H1 (cell line): ENCODE measurements at regions not wholly inside any gene's neighbourhood (a gene's known extent, or its start where the extent isn't known, plus 50 kb on each side); places are given as distances from the start of the nearest gene placed in this dataset.

Experiments used
- CTCF ChIA-PET: fragments of 300-600 bp; sonication (Branson Sonifier 250); formaldehyde crosslinking; loops from one replicate; lab custom pipeline; 2021; ENCODE audit not compliant: partially characterized antibody; lab: Charles Lee
- POLR2A ChIA-PET: fragments of 300-600 bp; sonication (Branson Sonifier 250); formaldehyde crosslinking; loops from one replicate; lab custom pipeline; 2021; ENCODE audit warnings: inconsistent platforms; ENCODE audit not compliant: partially characterized antibody; lab: Charles Lee
- DNase-seq, 2 experiments: peaks; one replicate each; pipeline versions ENCODE4 v3.0.0 to v3.0.0-alpha.2; 2010 to 2022; ENCODE audit warnings: low spot score in 2 of 2, low read depth in 1 of 2, mixed read lengths in 1 of 2
- FAIRE-seq: peaks from 2 replicates; lab custom pipeline; 2011; peaks lifted over from hg19 to GRCh38; lab: Jason Lieb, UNC
- H2AFZ ChIP-seq: 2 replicates; pipeline ENCODE4 v1.8.1; 2012; ENCODE audit warnings: low read length, inconsistent platforms
- H2AK5ac ChIP-seq: 2 replicates; pipeline ENCODE4 v1.6.1; 2013; ENCODE audit warnings: low read depth, low read length
- H2BK120ac ChIP-seq: replicated peaks from 2 replicates; pipeline ENCODE3; 2013; ENCODE audit warnings: low read depth, low read length, inconsistent platforms
- H2BK12ac ChIP-seq: 2 replicates; pipeline ENCODE4 v1.6.1; 2013; ENCODE audit warnings: low read depth, low read length
- H2BK15ac ChIP-seq: 2 replicates; pipeline ENCODE4 v1.6.1; 2013; ENCODE audit warnings: low read length
- H2BK20ac ChIP-seq: 2 replicates; pipeline ENCODE4 v1.6.1; 2013; ENCODE audit warnings: low read length
- H2BK5ac ChIP-seq: 2 replicates; pipeline ENCODE4 v1.6.1; 2013; ENCODE audit warnings: low read depth, low read length
- H3K14ac ChIP-seq: 2 replicates; pipeline ENCODE4 v1.6.1; 2013; ENCODE audit warnings: inconsistent platforms; ENCODE audit not compliant: insufficient read length
- H3K18ac ChIP-seq: 2 replicates; pipeline ENCODE4 v1.6.1; 2013; ENCODE audit warnings: low read length; ENCODE audit errors: extremely low read depth
- H3K23ac ChIP-seq: 2 replicates; pipeline ENCODE4 v1.6.1; 2013; ENCODE audit warnings: inconsistent platforms; ENCODE audit not compliant: insufficient read length
- H3K23me2 ChIP-seq: 2 replicates; pipeline ENCODE4 v1.6.1; 2013; ENCODE audit warnings: low read depth, low read length
- H3K27ac ChIP-seq: 2 replicates; pipeline ENCODE4 v1.6.1; 2011; ENCODE audit warnings: low read depth, low read length, inconsistent platforms
- H3K27me3 ChIP-seq, 4 experiments: replicated peaks in 1 of 4; 1 replicate in 1 of 4; 2 replicates in 3 of 4; pipeline versions ENCODE4 v1.6.1 to v1.8.1; 2011 to 2013; ENCODE audit warnings: low read length in 3 of 4, mild to moderate bottlenecking in 3 of 4, inconsistent platforms in 2 of 4, mixed read lengths in 2 of 4, moderate library complexity in 1 of 4; ENCODE audit not compliant: control insufficient read depth in 3 of 4, insufficient read depth in 3 of 4; ENCODE audit errors: extremely low read depth in 1 of 4
- H3K36me3 ChIP-seq, 4 experiments: 2 replicates each; pipeline versions ENCODE4 v1.6.1 to v1.8.1; 2011 to 2013; ENCODE audit warnings: mild to moderate bottlenecking in 4 of 4, low read length in 3 of 4, moderate library complexity in 2 of 4, control low read depth in 1 of 4, inconsistent platforms in 1 of 4; ENCODE audit not compliant: insufficient read depth in 4 of 4, control insufficient read depth in 2 of 4
- H3K4ac ChIP-seq: replicated peaks from 2 replicates; pipeline ENCODE3; 2013; ENCODE audit warnings: low read length, low read depth, mixed read lengths, inconsistent platforms; ENCODE audit not compliant: insufficient read length
- H3K4me1 ChIP-seq, 4 experiments: replicated peaks in 1 of 4; 1 replicate in 1 of 4; 2 replicates in 3 of 4; pipeline versions ENCODE4 v1.6.1 to v1.8.1; 2011 to 2013; ENCODE audit warnings: low read length in 3 of 4, inconsistent platforms in 2 of 4, mixed read lengths in 1 of 4; ENCODE audit not compliant: insufficient read depth in 4 of 4, control insufficient read depth in 3 of 4
- H3K4me2 ChIP-seq, 2 experiments: 2 replicates each; pipeline versions ENCODE4 v1.6.1 to v1.8.1; 2011 to 2013; ENCODE audit warnings: low read depth in 2 of 2, low read length in 2 of 2, control low read depth in 1 of 2, inconsistent platforms in 1 of 2, mild to moderate bottlenecking in 1 of 2; ENCODE audit not compliant: insufficient read depth in 1 of 2
- H3K4me3 ChIP-seq, 4 experiments: fragments of 200-600, 300-600 bp in 1 of 4; sonication (generic), shearing (Covaris generic), sonication (Bioruptor Twin) in 1 of 4; 2 replicates each; pipeline versions ENCODE4 v1.5.1 to v1.8.1; 2011 to 2016; ENCODE audit warnings: low read length in 4 of 4, low read depth in 3 of 4, control low read depth in 2 of 4, inconsistent platforms in 2 of 4, mild to moderate bottlenecking in 2 of 4, mixed read lengths in 1 of 4, moderate library complexity in 1 of 4; ENCODE audit not compliant: insufficient read depth in 2 of 4; ENCODE audit errors: extremely low read depth in 1 of 4
- H3K56ac ChIP-seq: replicated peaks from 2 replicates; pipeline ENCODE3; 2013; ENCODE audit warnings: low read depth, mild to moderate bottlenecking, mixed read lengths, low read length, inconsistent platforms; ENCODE audit not compliant: insufficient read length
- H3K79me1 ChIP-seq: 2 replicates; pipeline ENCODE4 v1.6.1; 2013; ENCODE audit warnings: low read depth, low read length, control low read depth
- H3K79me2 ChIP-seq, 2 experiments: 2 replicates each; pipeline versions ENCODE4 v1.6.1 to v1.8.1; 2012 to 2013; ENCODE audit warnings: low read length in 2 of 2, mild to moderate bottlenecking in 2 of 2, inconsistent platforms in 1 of 2; ENCODE audit not compliant: insufficient read depth in 2 of 2, control insufficient read depth in 1 of 2
- H3K9ac ChIP-seq, 4 experiments: replicated peaks in 1 of 4; 1 replicate in 1 of 4; 2 replicates in 3 of 4; pipeline versions ENCODE4 v1.6.1 to v1.8.1; 2011 to 2013; ENCODE audit warnings: low read depth in 3 of 4, low read length in 3 of 4, control low read depth in 2 of 4, mild to moderate bottlenecking in 2 of 4, moderate library complexity in 2 of 4, inconsistent platforms in 1 of 4; ENCODE audit errors: extremely low read depth in 1 of 4
- H3K9me3 ChIP-seq, 2 experiments: 2 replicates each; pipeline versions ENCODE4 v1.6.1 to v1.8.1; 2012 to 2013; ENCODE audit warnings: mild to moderate bottlenecking in 2 of 2, moderate library complexity in 2 of 2, control low read depth in 1 of 2, inconsistent platforms in 1 of 2, low read depth in 1 of 2, low read length in 1 of 2, mixed read lengths in 1 of 2; ENCODE audit not compliant: insufficient read depth in 2 of 2
- H4K20me1 ChIP-seq, 2 experiments: replicated peaks in 1 of 2; 2 replicates each; pipeline versions ENCODE3 to v1.8.1; 2011 to 2013; ENCODE audit warnings: inconsistent platforms in 2 of 2, low read length in 2 of 2, mild to moderate bottlenecking in 1 of 2; ENCODE audit not compliant: insufficient read depth in 2 of 2, control insufficient read depth in 1 of 2
- H4K5ac ChIP-seq: 2 replicates; pipeline ENCODE4 v1.6.1; 2013; ENCODE audit warnings: low read length, low read depth, mixed read lengths, inconsistent platforms; ENCODE audit not compliant: insufficient read length
- H4K8ac ChIP-seq: 2 replicates; pipeline ENCODE4 v1.8.0; 2013; ENCODE audit warnings: mild to moderate bottlenecking, moderate library complexity, low read length, inconsistent platforms; ENCODE audit not compliant: insufficient read depth; ENCODE audit errors: extremely low read depth
- H4K91ac ChIP-seq: replicated peaks from 2 replicates; pipeline ENCODE3; 2013; ENCODE audit warnings: low read length, mixed read lengths, inconsistent platforms; ENCODE audit not compliant: insufficient read length
- ATF3 ChIP-seq: IDR thresholded peaks from 2 replicates; pipeline ENCODE4 v1.6.1; 2011; ENCODE audit warnings: low read depth, mild to moderate bottlenecking, low read length; ENCODE audit not compliant: insufficient read depth
- BCL11A ChIP-seq, 2 experiments: IDR thresholded peaks; one replicate each; pipeline ENCODE4 v1.6.1; 2011; ENCODE audit warnings: low read depth in 2 of 2, low read length in 2 of 2, mild to moderate bottlenecking in 2 of 2
- RXRA ChIP-seq: IDR thresholded peaks from 2 replicates; pipeline ENCODE4 v1.6.1; 2011; ENCODE audit warnings: low read depth, mild to moderate bottlenecking, low read length, moderate library complexity; ENCODE audit not compliant: insufficient read depth
- SP2 ChIP-seq: IDR thresholded peaks from 2 replicates; pipeline ENCODE4 v1.6.1; 2012; ENCODE audit warnings: mild to moderate bottlenecking, low read length, inconsistent platforms
- TBP ChIP-seq: IDR thresholded peaks from 2 replicates; pipeline ENCODE4 v1.6.1; 2011; ENCODE audit warnings: low read depth, low read length, improper control_type of control experiment
- YY1 ChIP-seq: IDR thresholded peaks from 2 replicates; pipeline ENCODE4 v1.6.1; 2011; ENCODE audit warnings: low read depth, mild to moderate bottlenecking, low read length
- WGBS, 2 experiments: shearing (Covaris generic) in 1 of 2; methylation state at CpG; one replicate each; pipeline versions ENCODE4 v1.1.6 to v1.1.7; 2013 to 2015; ENCODE audit warnings: low lambda C conversion rate in 2 of 2, mixed read lengths in 2 of 2, inconsistent platforms in 1 of 2, low coverage in 1 of 2, missing lambda C conversion rate in 1 of 2; ENCODE audit not compliant: insufficient replicate concordance in 2 of 2, insufficient coverage in 1 of 2, insufficient read length in 1 of 2; ENCODE audit errors: extremely low coverage in 1 of 2, missing lambda C conversion rate in 1 of 2; 5-methylcytosine and 5-hydroxymethylcytosine counted together

- CTCF ChIA-PET = no interaction called here
- no peak overlapping the region for H2BK12ac ChIP-seq
- 0 out of 7 replicates have a peak, but pooled peaks cover 0 to 3% (median 0%) of the 10 kb centered on the region in 4 experiments for H3K4me1 ChIP-seq
- H2BK15ac ChIP-seq = no peak overlapping the region
- H3K4me3 ChIP-seq = no peak overlapping the region
- POLR2A ChIA-PET = no interaction called here
- DNase-seq (no peak), FAIRE-seq (no peak)
- WGBS, 2 experiments = 91% methylated on average over 4 of the region's 4 CpGs; no CpG with 5 or more reads in 1 of the 2 experiments
- no peak overlapping the region for H2AK5ac ChIP-seq
- H4K8ac ChIP-seq = no peak overlapping the region
- H3K56ac ChIP-seq = no peak overlapping the region
- H3K36me3 ChIP-seq = no peaks in the 10 kb centered on the region
- H4K5ac ChIP-seq = no peak overlapping the region
- H2BK120ac ChIP-seq = no peak overlapping the region
- no peaks in the 10 kb centered on the region for H3K9me3 ChIP-seq
- H3K9ac ChIP-seq = no peak overlapping the region
- no peak overlapping the region for H3K14ac ChIP-seq
- no peaks in the 10 kb centered on the region for H4K20me1 ChIP-seq
- H3K18ac ChIP-seq = no peak overlapping the region
- no peaks in the 10 kb centered on the region for H3K27me3 ChIP-seq
- H2BK5ac ChIP-seq = no peak overlapping the region
- no peak overlapping the region for H2AFZ ChIP-seq
- H3K79me2 ChIP-seq = no peaks in the 10 kb centered on the region
- no peak overlapping the region for H3K27ac ChIP-seq
- no peak overlapping the region for H3K23ac ChIP-seq
- H3K4me2 ChIP-seq = no peak overlapping the region
- H2BK20ac ChIP-seq = no peak overlapping the region
- no peak overlapping the region for H4K91ac ChIP-seq
- TF ChIP-seq RXRA (no peak), TBP (no peak), ATF3 (no peak), BCL11A (IDR thresholded peaks at IDR 0.05; ENCODE audit: low read depth in 2 of 2, low read length in 2 of 2) (no peak), SP2 (no peak), YY1 (no peak)
- TF ChIP-seq, all 59 proteins: peak for 0
- Histone ChIP-seq H3K23me2 (no peaks in the 10 kb centered on the region), H3K4ac (no peak overlapping the region), H3K79me1 (no peaks in the 10 kb centered on the region)
These were observed 177.9 kb upstream of the DPH6 start for GRCh38 chr15:35723852-35724251.
